ENCODE measurements at regions not wholly inside any gene's neighbourhood (a gene's known extent, or its start where the extent isn't known, plus 50 kb on each side); places are given as distances from the start of the nearest gene placed in this dataset.

DNA sequence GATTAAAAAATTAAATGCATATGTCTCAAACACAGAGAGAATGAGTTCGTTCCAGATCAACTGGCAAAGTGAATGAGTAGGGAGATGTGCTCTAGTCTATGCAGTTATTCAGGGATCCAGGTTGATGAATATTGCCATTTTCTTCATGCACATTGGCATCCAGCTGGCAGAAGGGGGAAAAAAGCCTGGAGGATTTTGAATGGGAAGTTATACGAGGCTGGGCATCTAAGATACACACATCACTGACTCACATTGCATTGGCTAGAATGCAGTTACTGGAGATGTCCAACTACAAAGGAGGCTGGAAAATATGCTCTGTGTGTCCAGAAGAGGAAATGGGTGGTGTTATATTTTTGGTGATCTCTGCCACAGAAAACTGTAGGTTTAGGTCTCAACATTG is 270.9 kb upstream of the FIGN start:
- TF ChIP-seq, protein P1, sequence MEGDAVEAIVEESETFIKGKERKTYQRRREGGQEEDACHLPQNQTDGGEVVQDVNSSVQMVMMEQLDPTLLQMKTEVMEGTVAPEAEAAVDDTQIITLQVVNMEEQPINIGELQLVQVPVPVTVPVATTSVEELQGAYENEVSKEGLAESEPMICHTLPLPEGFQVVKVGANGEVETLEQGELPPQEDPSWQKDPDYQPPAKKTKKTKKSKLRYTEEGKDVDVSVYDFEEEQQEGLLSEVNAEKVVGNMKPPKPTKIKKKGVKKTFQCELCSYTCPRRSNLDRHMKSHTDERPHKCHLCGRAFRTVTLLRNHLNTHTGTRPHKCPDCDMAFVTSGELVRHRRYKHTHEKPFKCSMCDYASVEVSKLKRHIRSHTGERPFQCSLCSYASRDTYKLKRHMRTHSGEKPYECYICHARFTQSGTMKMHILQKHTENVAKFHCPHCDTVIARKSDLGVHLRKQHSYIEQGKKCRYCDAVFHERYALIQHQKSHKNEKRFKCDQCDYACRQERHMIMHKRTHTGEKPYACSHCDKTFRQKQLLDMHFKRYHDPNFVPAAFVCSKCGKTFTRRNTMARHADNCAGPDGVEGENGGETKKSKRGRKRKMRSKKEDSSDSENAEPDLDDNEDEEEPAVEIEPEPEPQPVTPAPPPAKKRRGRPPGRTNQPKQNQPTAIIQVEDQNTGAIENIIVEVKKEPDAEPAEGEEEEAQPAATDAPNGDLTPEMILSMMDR (optimal IDR thresholded peaks at IDR 0.05 in 1 of 3, IDR thresholded peaks at IDR 0.05 in 1 of 3, conservative IDR thresholded peaks at IDR 0.05 in 1 of 3; ENCODE audit: extremely low read depth in 1 of 3, insufficient read depth in 2 of 3, low read length in 3 of 3), result no peak
- no peak for TF ChIP-seq EZH2 (IDR thresholded peaks at IDR 0.05; ENCODE audit: low read length)
